Osteocyte (in vitro differentiated cells): ENCODE measurements at regions not wholly inside any gene's neighbourhood (a gene's known extent, or its start where the extent isn't known, plus 50 kb on each side); places are given as distances from the start of the nearest gene placed in this dataset.
"Not testable (repeated sequence)": the region's sequence is repeated elsewhere in the genome, so short reads cannot be mapped to it uniquely, and the experiment has no call there.

Experiments used
- DNase-seq: peaks from one replicate; pipeline ENCODE4 v3.0.0; 2021; ENCODE audit warnings: mixed read lengths; ENCODE audit not compliant: unreplicated experiment; ENCODE audit errors: extremely low spot score
- H3K27ac Mint-ChIP-seq: one replicate; pipeline ENCODE4 v1.8.0; 2021; ENCODE audit warnings: mild to moderate bottlenecking, mixed read lengths; ENCODE audit not compliant: unreplicated experiment
- H3K27me3 Mint-ChIP-seq: one replicate; pipeline ENCODE4 v1.8.0; 2021; ENCODE audit warnings: mixed read lengths; ENCODE audit not compliant: unreplicated experiment
- H3K36me3 Mint-ChIP-seq: one replicate; pipeline ENCODE4 v1.8.0; 2021; ENCODE audit warnings: mixed read lengths; ENCODE audit not compliant: unreplicated experiment
- H3K4me1 Mint-ChIP-seq: one replicate; pipeline ENCODE4 v1.8.0; 2021; ENCODE audit warnings: mixed read lengths; ENCODE audit not compliant: unreplicated experiment
- H3K4me3 Mint-ChIP-seq: one replicate; pipeline ENCODE4 v1.8.0; 2021; ENCODE audit warnings: mild to moderate bottlenecking, moderate library complexity, mixed read lengths; ENCODE audit not compliant: unreplicated experiment
- H3K9me3 Mint-ChIP-seq: one replicate; pipeline ENCODE4 v1.8.0; 2021; ENCODE audit warnings: mixed read lengths; ENCODE audit not compliant: unreplicated experiment
- CTCF ChIP-seq: fragments of 200-600 bp; sonication (generic); IDR thresholded peaks from 2 replicates; pipeline ENCODE4 v1.5.0; 2021; ENCODE audit warnings: antibody characterized with exemption, mild to moderate bottlenecking, moderate library complexity

- Mint-ChIP-seq H3K36me3 (no peaks in the 10 kb centered on the region), H3K27ac (no peak overlapping the region), H3K4me1 (no peaks in the 10 kb centered on the region), H3K27me3 (no peaks in the 10 kb centered on the region), H3K9me3 (peaks cover 10% of the 10 kb centered on the region), H3K4me3 (no peak overlapping the region)
- DNase-seq, result no peak
- TF ChIP-seq CTCF, result no peak
Observed at GRCh38 chr14:25303934-25304333, 254.0 kb upstream of the STXBP6 start.

- no peak for TF ChIP-seq CTCF
- H3K27ac Mint-ChIP-seq, result no peak overlapping the region
- no peak overlapping the region for H3K4me3 Mint-ChIP-seq
- no peaks in the 10 kb centered on the region for H3K4me1 Mint-ChIP-seq
- H3K27me3 Mint-ChIP-seq, result no peaks in the 10 kb centered on the region
- DNase-seq, result no peak
- H3K9me3 Mint-ChIP-seq, result peaks cover 1% of the 10 kb centered on the region
- H3K36me3 Mint-ChIP-seq, result no peaks in the 10 kb centered on the region
Observed at GRCh38 chr14:25298238-25298637, 248.3 kb upstream of the STXBP6 start.

GRCh38 chr14:25290154-25290553 is 240.2 kb upstream of the STXBP6 start:
- not testable (repeated sequence) for H3K27ac Mint-ChIP-seq, H3K4me1 Mint-ChIP-seq, DNase-seq, H3K4me3 Mint-ChIP-seq, H3K27me3 Mint-ChIP-seq, H3K36me3 Mint-ChIP-seq
- H3K9me3 Mint-ChIP-seq, result peaks cover 19% of the 10 kb centered on the region

- DNase-seq, result no peak
- no peak for TF ChIP-seq CTCF
- no peak overlapping the region for H3K4me3 Mint-ChIP-seq
- no peaks in the 10 kb centered on the region for H3K36me3 Mint-ChIP-seq
- no peaks in the 10 kb centered on the region for H3K9me3 Mint-ChIP-seq
- no peaks in the 10 kb centered on the region for H3K4me1 Mint-ChIP-seq
- no peak overlapping the region for H3K27ac Mint-ChIP-seq
- no peaks in the 10 kb centered on the region for H3K27me3 Mint-ChIP-seq
Observed at GRCh38 chr14:25274529-25274928, 224.6 kb upstream of the STXBP6 start.

GRCh38 chr14:25267186-25267585 is 217.2 kb upstream of the STXBP6 start:
- H3K27ac Mint-ChIP-seq, result no peak overlapping the region
- no peak for DNase-seq
- TF ChIP-seq CTCF, result no peak
- H3K4me3 Mint-ChIP-seq, result no peak overlapping the region
- H3K27me3 Mint-ChIP-seq, result no peaks in the 10 kb centered on the region
- peaks cover 6% of the 10 kb centered on the region for H3K9me3 Mint-ChIP-seq
- H3K4me1 Mint-ChIP-seq, result no peaks in the 10 kb centered on the region
- no peaks in the 10 kb centered on the region for H3K36me3 Mint-ChIP-seq

- TF ChIP-seq CTCF, result no peak
- H3K27ac Mint-ChIP-seq, result no peak overlapping the region
- H3K4me1 Mint-ChIP-seq, result no peaks in the 10 kb centered on the region
- H3K27me3 Mint-ChIP-seq, result no peaks in the 10 kb centered on the region
- no peaks in the 10 kb centered on the region for H3K9me3 Mint-ChIP-seq
- H3K4me3 Mint-ChIP-seq, result no peak overlapping the region
- DNase-seq, result no peak
- no peaks in the 10 kb centered on the region for H3K36me3 Mint-ChIP-seq
Observed at GRCh38 chr14:25259470-25259869, 209.5 kb upstream of the STXBP6 start.
